Posterior cingulate gyrus (tissue), 11 donors: ENCODE measurements at regions not wholly inside any gene's neighbourhood (a gene's known extent, or its start where the extent isn't known, plus 50 kb on each side); places are given as distances from the start of the nearest gene placed in this dataset.
"Not testable (repeated sequence)": the region's sequence is repeated elsewhere in the genome, so short reads cannot be mapped to it uniquely, and the experiment has no call there.

ENCODE experiments used
- DNase-seq, 10 donors: peaks; one replicate each; pipeline versions ENCODE4 v3.0.0 to v3.0.0-alpha.2; 2020 to 2021; ENCODE audit warnings: mixed read lengths in 3 of 10
- intact Hi-C: fragments of 100-400 bp; cut with DNase I; formaldehyde crosslinking; loops from one replicate; pipeline ENCODE4 v1.15.1; 2023

DNA sequence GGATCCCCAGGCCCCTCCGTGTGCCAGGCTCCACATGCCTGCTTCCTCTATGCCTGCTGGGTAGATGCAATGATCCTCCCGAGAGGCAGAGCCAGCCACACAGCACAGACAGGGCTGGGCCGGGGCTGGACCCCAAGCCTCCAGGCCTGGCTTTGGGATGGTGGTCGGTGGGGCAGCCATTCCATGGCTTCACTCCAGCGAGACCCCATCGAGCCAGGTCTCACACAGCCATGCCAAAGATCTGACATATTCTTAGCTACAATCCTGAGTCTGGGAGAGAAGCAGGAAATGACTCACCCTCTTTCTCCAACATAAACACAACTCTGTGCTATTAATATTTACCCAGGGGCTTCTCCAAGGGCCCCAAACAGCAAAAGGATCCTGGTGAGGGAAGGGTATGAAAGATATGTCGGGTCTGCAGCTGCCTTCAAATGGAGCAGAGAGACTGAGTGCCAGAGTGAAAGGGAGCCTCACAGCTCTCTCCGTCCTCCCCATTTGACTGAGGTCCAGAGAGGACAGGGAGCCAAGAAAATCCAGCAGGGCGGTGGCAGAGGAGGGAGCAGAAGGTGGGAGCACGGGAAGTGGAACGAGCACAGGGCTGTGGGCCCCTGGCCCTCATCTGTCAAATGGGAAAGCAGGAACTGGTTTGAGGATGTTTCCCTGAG, 639.5 kb downstream of the MATN1 start:
- DNase-seq: peak in 2 of 10 donors; percentile 76 to 83
- intact Hi-C loops: loop anchor here (10.0 kb wide), 1 partner anchor 169 kb away; no protein-coding TSS in a partner anchor

DNA sequence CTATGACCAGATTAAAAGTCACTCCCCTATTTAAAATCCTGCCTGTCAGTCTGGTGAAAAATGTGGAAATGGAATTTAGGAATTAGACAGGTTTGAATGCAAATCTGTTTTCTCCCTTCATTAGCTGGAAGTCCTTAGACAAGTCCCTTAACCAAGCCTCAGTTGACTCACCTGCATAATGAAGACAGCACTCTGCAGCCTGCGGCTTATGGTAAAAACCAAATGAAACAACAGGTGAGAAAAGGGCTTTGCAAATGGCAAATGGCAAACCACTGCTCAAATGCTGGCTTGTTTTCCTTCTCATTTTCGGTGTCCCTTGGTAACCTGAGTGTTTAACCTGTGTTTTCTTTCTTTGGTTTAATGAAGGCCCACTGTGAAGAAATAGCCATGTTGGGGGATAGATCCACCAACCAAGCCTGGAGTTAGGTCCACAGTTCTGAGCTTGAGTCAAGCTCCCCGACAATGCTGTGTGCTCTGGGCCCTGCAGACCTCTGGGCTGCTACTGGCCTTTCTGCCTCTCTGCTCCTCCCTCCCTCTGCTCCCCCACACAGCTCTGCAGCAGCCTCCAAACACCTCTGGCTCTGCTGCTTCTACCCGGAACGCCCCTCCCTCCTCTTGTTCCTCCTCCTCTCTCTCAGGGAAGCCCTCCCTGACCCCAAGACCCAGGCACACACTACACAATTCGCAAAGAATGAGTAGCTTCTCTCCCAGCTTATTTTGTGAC, 641.8 kb downstream of the MATN1 start:
- intact Hi-C loops: loop anchor here (10.0 kb wide), 1 partner anchor 167 kb away; no protein-coding TSS in a partner anchor

DNA sequence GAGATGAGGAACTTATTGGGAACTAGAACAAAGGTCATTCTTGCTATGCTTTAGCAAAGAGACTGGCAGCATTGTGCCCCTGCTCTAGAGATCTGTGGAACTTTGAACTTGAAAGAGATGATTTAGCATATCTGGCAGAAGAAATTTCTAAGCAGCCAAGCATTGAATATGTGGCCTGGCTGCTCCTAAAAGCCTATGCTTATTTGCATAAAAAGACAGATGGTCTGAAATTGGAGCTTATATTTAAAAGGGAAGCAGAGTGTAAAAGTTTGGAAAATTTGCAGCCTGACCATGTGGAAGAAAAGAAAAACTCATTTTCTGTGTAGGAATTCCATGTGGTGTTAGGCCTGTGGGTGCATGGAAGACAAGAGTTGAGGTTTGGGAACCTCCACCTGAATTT, 647.5 kb downstream of the MATN1 start:
- intact Hi-C loops, DNase-seq: not testable (repeated sequence)

More for the DNA sequence above, 641.8 kb downstream of the MATN1 start:
- DNase-seq: peak in 2 of 10 donors; percentile 21 to 61

DNA sequence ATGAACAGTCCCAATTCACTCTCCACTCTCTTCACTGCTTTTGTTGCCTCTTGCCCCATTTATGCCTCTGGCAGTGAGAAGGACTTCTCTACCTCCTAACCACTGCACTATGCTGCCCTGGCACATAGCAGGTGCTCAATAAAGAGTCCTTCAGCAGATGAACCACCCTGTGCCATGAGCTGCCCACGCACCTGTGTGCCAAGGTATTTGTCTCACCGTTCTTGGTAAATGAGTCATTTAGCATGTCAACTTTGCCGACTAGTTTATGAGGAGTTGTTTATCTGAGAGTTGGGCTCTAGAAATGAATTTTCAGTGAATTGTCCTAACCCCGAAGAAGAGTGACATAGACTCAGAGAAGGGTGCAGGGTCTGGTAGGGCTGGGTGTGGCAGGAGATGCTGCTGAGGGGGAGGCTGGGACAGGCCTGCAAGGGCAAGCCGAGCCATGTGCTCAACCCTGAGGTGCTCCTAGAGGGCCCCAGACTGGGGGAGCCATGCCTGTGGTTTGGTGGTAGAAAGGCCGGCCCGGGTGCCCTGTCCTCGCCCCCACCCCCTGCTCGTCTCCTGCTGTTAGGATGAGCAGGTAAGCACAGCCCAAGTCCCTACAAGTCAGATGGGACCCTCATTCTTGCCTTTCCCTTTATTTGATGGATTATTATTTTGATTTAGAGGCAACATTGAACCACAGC, 654.5 kb downstream of the MATN1 start:
- intact Hi-C loops: no loop called here
- DNase-seq: peak in 1 of 10 donors; percentile 42

DNA sequence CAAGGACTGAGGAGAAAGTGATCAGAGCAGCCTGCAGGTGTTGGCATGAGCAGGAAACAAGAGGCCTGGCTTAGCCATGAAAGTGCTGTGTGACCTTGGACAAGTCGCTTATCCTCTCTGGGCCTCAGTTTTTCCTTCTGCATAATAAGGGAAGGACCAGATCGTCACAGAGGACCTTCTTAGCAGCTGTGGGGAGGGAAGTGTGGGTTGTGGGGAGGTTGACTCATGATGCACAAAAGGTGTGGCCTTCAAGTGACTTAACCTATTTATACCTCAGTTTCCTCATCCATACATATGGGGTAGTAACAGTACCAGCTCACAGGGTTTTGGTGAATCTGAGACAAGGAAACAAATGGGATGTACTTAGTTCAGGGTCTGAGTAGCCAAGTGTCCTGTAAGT, 658.8 kb downstream of the MATN1 start:
- intact Hi-C loops: no loop called here
- DNase-seq: peak in 1 of 10 donors; percentile 9

DNA sequence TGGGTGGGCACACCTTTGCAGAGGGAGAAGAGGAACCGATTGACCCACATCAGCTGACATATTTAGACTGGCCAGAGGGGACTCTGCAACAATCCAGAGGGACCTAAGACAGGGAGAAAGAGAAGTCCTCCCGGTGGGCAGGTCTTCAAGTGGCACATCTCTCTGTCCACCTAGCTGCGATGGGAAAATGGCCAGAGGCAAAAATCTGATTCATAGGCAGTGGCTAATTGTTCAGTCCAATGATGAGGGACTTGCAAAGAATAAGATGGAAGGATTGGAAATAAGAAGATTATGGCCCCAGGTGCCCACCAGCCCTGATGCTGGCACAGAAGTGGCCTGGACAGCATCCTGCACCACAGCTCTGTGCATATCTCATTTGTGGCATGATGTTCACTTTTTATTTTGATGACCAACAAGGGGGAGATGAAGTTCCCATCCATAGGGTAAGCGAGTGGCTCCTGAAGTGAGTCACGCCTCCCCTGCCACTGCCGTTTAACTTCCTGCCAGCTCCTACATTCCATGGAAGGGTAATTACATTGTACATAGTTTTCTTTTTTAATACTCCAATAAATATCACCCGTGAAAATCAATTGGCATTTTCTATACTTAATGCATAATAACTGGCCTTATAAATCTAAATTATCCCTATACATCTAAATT, 659.6 kb downstream of the MATN1 start:
- intact Hi-C loops: no loop called here
- DNase-seq: peak in 1 of 10 donors; percentile 29

DNA sequence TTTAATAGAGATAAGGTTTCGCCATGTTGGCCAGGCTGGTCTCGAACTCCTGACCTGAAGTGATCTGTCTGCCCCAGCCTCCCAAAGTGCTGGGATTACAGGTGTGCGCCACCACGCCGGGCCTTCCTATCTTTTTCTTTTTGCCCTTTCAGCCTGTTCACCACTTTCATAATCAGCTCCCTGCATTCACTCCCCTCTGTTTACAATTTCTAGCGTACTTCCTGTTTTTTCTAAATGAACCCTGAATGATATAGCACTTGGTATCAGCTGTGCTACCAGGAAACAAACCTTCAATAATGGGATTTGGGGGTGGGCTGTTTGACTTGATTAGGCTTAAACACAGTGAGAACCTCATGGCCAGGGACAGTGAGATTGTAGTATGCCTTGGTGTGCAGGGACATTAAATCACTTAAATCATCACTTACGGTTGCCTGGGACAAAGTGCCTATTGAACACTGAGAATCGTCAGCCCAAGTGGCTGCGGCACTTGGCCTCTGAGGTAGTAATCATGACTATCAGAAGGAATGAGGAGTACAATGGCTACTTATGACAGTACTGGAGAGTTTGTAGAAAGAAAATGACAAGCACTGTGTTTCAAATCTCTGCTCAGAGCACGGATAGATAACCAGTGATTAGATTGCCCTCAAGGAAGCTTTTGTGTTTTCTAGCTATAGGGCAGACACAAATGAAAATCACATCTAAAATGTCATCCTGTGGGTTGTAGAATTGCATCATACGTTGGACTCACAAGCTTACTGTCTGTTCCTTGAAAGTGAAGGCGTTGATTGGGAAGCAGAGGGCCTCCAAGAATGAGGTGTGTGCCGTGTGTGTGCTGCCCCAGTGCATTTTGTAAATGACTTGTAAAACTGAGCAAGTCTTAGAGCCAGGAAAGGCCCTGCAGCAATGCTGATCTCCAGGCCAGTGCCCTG, 661.8 kb downstream of the MATN1 start:
- DNase-seq: peak in 2 of 10 donors; percentile 24 to 55
- intact Hi-C loops: no loop called here

DNA sequence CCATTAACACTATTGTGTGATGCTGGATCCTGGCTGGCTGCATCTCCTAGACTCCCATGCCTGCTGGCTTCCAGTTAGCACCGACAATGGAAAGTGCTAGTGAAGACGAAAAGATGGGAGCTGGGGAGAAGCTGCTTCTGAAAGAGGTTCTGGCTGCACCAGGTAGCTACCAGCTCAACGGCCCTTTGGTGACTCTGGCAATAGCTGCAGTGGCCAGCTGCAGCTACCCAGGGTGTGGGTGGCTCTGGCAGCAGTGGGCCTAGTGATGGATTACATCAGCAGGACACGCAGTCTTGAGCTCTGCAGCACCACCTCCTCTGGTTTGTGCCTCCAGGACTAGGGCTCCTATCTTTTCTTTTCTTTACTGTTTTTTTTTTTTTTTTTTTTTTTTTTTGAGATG, 662.6 kb downstream of the MATN1 start:
- intact Hi-C loops: no loop called here
- peak in 8 of 10 donors; percentile 31 to 95 (median 64) for DNase-seq

DNA sequence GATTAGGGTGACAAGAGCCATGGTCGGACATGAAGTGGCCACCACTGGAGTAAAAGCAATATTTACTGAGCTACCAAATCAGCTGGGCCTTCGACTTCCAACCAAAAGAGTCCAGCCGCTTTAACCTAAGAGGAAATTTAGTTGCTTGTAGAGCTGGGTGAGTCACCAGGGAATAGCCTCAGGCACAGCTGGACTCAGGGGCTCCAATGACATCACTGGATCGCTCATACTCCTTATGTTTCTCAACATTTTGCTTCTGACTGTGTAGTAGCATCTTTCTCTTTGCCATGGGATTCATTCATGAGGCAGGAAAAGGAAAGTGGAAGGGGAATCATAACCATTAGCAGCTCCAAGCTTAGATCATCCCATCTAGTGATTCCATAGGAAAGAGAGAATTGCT, 664.4 kb downstream of the MATN1 start:
- intact Hi-C loops: no loop called here
- DNase-seq: no peak

DNA sequence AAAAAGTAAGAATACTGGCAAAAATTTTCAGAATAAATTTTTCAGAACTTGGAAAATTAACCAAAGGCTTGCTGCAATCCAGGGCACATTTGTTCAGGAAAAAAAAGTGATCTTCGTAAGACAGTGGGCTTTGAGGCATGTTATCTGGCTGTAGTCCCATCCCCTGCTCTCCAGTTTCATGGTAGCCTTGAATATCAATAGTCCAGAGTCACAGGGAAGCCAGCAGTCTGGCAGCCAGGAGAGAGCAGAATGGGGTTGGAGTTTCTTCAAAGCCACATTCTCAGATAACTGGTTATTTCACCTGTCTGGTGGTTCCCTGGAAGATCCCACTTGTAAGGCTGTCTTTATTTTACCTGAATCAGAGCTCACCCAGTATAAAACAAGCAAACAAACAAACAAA, 669.3 kb downstream of the MATN1 start:
- no peak for DNase-seq
- intact Hi-C loops: no loop called here

DNA sequence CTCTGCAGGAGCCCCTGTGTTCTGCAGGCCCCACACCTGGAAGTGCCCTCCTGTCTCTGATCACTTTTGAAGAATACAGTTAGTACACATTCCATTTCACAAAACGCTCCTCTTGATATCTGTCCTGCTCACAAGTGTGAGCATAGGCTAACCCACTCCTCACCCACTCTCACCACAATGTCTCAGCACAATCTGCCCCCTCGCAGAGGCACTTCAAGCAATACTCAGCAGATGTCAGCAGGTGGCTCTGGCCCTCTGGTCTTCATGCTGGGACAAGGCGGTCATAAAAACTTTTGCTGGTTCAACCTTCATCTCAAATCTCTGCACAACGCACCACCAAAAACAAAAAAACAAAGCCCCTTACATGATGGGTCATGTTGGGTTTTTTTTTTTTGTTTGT, 671.2 kb downstream of the MATN1 start:
- intact Hi-C loops: no loop called here
- no peak for DNase-seq

DNA sequence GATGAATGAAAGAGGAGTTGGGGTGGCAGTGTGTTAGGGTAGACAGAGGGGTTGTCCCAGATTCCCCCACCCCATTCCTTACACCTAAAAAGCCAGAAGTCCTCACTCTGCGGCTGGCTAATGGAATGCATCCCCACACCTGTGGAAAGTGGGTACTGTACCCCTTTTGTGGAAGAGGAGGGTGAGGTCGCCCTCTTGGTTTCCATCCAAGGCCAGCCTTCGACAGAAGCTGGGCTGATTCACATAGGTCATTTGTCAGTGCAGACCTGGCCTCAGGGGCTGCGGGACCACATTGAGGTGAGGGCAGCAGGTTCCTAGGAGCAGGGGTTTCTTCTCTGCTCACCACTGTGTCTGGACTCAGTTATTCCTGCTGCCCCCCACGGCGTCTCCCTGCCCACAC, 671.6 kb downstream of the MATN1 start:
- DNase-seq: no peak
- intact Hi-C loops: no loop called here

DNA sequence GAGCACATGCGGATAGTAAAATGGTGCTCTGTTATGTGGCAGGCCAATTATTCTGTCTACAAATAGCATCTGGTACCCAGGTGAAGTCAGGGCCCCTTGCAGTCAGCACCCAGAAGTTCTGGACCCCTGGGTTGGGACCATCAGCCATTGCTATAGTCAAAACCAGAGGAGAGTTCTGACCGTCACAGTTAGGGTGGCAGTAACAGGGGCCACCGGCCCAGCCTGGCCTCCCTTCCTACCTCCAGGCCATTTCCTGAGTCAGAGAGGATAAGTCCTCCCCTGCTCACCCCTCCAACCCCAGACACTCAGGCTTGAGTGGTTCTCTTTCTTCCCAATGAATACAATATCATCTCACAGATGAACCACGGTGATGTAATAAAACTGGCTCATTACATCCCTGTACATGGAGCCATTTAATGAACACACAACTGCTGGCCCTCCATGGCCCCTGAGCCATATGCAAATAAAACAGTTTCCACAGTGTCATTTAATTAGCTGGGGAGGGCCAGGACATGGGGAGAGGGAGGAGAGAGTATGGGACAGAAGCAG, 673.6 kb downstream of the MATN1 start:
- no peak for DNase-seq
- intact Hi-C loops: no loop called here

DNA sequence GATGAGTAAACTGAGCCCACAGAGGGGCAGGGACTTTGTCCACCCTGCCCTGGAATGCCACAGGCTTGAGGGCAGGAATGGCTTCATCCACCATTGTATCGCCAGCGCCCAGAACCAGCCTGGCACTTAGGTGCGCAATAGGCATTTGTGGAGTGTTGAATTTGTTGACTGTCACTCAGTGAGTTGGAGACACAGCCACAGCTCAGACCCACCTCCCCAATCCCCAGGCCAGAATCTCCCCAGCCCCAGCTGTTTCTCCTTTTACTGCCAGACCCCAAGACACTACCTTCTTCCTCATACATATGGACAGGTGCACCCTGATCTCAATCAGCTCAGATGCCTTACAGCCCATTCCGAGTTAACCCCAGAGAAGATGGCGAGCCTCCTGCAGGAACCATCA, 674.5 kb downstream of the MATN1 start:
- intact Hi-C loops: no loop called here
- DNase-seq: no peak

DNA sequence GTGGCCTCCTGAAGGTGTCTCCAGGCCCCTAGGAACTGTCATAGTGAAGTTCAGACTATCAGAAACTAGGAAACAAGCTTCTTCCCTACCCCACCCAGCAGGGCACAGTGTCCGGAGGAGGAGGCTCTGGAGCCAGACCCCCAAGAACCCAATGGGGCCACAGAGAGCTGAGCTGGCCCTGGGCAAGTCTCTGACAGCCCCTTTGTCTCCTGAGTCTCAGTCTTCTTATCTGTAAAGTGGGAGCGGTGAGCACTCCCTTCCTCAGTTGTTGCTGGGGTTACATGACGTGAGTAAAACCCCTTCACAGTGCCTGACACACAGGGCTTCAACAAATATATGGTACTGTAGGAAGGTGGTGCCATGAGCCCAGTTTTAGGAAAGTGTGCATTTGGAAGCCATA, 675.8 kb downstream of the MATN1 start:
- intact Hi-C loops: no loop called here
- peak in 1 of 10 donors; percentile 31 for DNase-seq

DNA sequence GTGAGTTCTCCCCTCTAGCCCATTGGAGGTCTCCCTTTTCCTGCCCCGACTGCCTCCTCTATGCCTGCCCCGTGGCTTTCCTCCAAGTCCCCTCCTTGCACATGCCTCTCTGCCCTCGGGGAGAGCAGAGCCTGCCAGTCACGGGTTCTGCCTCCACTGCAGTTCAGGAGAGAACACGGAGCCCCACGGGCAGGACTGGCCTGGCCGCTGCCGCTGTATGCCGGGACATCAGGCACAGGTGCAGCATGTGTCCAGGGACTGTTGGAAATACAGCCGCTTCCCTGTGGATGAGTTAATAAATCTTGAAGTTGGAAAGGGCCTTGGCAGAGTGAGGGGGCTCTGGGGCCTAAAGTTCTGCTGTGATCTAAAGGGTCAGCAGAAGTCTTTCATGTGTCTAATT, 676.6 kb downstream of the MATN1 start:
- intact Hi-C loops: no loop called here
- no peak for DNase-seq

DNA sequence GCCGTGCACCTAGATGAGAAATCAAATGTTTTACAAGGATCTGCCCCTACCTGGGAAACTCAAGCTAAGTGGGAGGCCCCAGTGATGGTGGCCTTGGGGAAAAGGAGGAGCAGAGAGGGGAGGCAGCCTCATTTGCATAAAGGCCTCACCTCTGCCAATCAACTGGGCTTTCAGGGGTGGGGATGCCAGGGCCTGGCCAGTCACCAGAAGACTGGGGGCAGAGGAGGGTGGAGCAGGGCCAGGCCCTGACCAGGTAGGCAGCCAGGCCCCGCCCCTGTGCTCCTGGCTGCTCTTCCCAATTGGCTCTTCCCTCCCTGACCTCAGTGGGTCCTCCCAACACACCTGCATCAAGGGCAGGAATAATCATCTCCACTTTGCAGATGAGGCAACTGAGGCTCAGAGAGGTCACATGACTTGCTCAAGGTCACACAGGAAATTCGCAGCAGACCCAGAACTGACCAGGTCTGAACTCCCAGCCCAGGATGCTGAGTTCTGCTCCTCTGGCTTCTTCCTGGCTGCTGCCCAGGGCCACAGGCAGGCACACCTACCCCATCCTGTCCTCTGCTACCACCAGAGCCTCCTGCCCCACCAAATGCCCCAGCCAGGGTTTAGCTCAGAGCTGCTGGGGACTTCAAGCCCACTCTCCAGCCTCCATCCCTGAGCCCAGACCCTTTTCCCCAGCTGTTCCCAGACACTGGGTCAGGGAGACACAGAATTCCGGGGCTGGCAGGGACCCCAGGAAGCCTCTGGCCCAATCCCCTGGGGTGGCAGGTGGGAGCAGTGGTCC, 677.9 kb downstream of the MATN1 start:
- intact Hi-C loops: no loop called here
- DNase-seq: no peak

DNA sequence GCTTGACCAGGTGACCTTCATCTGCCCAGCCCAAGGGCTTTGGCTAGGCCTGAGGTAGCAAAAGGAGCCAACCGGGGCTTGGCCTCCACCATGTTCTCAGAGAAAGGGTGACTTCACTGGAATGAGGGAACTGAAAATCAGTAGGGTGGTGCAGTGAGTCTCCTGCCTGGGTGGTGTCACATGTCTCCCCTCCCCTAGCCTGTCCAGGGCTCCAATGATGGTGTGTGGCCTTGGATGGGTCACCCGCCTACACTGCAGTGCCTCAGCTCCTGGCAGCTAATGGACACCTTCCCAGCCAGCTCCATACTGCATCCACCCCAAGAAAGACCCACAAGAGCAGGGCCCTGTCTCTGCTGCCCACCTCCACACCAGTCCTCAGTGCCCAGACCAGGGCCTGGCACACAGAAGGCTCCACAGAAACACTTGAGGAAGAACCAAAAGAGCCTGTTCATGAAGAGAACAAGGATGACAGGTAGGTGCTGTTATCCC, 678.7 kb downstream of the MATN1 start:
- DNase-seq: no peak
- intact Hi-C loops: no loop called here
